Uterus (tissue), 3 donors: ENCODE measurements at regions not wholly inside any gene's neighbourhood (a gene's known extent, or its start where the extent isn't known, plus 50 kb on each side); places are given as distances from the start of the nearest gene placed in this dataset.

Experiments used
- DNase-seq, 2 donors: peaks; one replicate each; pipeline ENCODE4 v3.0.0-alpha.2; 2019 to 2020
- H3K27ac ChIP-seq, 2 donors: fragments of 200-600 bp; sonication (generic); 1 replicate in 1 of 2; 2 replicates in 1 of 2; pipeline ENCODE4 v1.5.1; 2016 to 2018
- H3K27me3 ChIP-seq, 2 donors: fragments of 200-600 bp; sonication (generic); one replicate each; pipeline ENCODE4 v1.5.1; 2018 to 2019; ENCODE audit warnings: control low read depth in 1 of 2
- H3K36me3 ChIP-seq, 2 donors: fragments of 200-600 bp; sonication (generic); one replicate each; pipeline ENCODE4 v1.5.1; 2019; ENCODE audit warnings: control low read depth in 1 of 2
- H3K4me1 ChIP-seq, 2 donors: fragments of 200-600 bp; sonication (generic); one replicate each; pipeline ENCODE4 v1.5.1; 2018 to 2019; ENCODE audit warnings: control low read depth in 1 of 2
- H3K4me3 ChIP-seq, 2 donors: fragments of 200-600 bp; sonication (generic); 1 replicate in 1 of 2; 2 replicates in 1 of 2; pipeline ENCODE4 v1.5.1; 2018 to 2019; ENCODE audit warnings: mild to moderate bottlenecking in 1 of 2
- H3K9me3 ChIP-seq, 2 donors: fragments of 200-600 bp; sonication (generic); one replicate each; pipeline ENCODE4 v1.5.1; 2019; ENCODE audit warnings: control low read depth in 1 of 2
- CTCF ChIP-seq, 4 experiments: fragments of 200-600 bp in 2 of 4; fragments of 450-650 bp in 2 of 4; sonication (generic) in 2 of 4; IDR thresholded peaks; one replicate each; pipeline ENCODE4 v1.5.1; 2016 to 2019; ENCODE audit warnings: antibody characterized with exemption in 4 of 4, mild to moderate bottlenecking in 2 of 4, moderate library complexity in 1 of 4
- POLR2A ChIP-seq, 2 donors: fragments of 450-650 bp; IDR thresholded peaks; one replicate each; pipeline ENCODE4 v1.6.1; 2016; ENCODE audit warnings: antibody characterized with exemption in 2 of 2, mild to moderate bottlenecking in 1 of 2, moderate library complexity in 1 of 2
- intact Hi-C: fragments of 100-400 bp; cut with DNase I; formaldehyde crosslinking; loops from one replicate; pipeline ENCODE4 v1.15.1; 2023; ENCODE audit warnings: low total_unique reads
- donor health status: DM: yes; HTN: yes; CAD: no.

DNA sequence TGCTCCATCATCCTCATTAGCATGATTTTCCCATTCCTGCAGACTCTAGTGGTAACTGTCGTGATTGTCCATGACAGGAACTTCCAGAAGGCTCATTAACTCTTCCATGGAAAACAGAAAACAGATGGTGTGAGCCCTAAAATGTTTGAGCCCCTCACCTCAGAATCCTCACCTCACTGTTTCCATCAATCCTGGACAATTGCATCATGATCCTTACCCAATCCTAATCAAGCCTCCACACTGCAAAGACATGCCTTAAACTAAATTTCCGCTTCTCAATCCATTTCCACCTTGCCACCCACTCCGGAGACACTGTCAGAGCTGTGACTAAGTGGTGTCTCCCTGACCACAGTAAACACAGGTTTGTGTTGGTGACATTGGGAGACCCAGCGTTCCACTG, 311.0 kb upstream of the JARID2 start:
- H3K27ac ChIP-seq: no peak overlapping the region
- H3K27me3 ChIP-seq: no peaks in the 10 kb centered on the region
- H3K4me3 ChIP-seq: no peak overlapping the region
- H3K4me1 ChIP-seq: no peaks in the 10 kb centered on the region
- no peak for DNase-seq
- H3K9me3 ChIP-seq: no peaks in the 10 kb centered on the region
- no peak for TF ChIP-seq POLR2A (IDR thresholded peaks at IDR 0.05)
- TF ChIP-seq CTCF (IDR thresholded peaks at IDR 0.05): no peak
- intact Hi-C loops: no loop called here
- H3K36me3 ChIP-seq: no peaks in the 10 kb centered on the region

- no peaks in the 10 kb centered on the region for H3K36me3 ChIP-seq
- TF ChIP-seq CTCF (IDR thresholded peaks at IDR 0.05): no peak
- TF ChIP-seq POLR2A (IDR thresholded peaks at IDR 0.05): no peak
- no peaks in the 10 kb centered on the region for H3K27me3 ChIP-seq
- no peak for DNase-seq
- no peaks in the 10 kb centered on the region for H3K4me1 ChIP-seq
- H3K9me3 ChIP-seq: no peaks in the 10 kb centered on the region
- no peak overlapping the region for H3K4me3 ChIP-seq
- H3K27ac ChIP-seq: no peak overlapping the region
- intact Hi-C loops: no loop called here
Measured at GRCh38 chr6:14936861-14937260, 309.0 kb upstream of the JARID2 start.

DNA sequence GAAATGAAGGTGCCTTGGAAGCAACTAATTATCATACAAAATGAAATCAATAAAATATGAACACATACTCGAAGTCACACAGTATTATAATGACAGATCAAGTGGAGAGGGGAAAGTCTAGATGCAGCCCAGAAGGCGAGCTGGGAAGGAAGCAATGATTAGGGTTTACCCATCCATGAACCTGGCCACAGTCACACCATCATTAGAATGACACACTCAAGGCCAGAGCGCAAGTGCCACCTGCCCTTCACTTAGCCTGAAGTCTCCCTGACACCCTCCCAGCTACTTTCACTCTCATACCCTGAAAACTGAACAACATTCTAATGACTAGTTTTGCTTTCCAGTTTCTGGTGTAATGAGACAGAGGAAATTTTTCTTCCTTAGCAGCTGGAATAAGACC, 302.8 kb upstream of the JARID2 start:
- TF ChIP-seq POLR2A (IDR thresholded peaks at IDR 0.05): no peak
- H3K4me3 ChIP-seq: no peak overlapping the region
- no peak for DNase-seq
- no peaks in the 10 kb centered on the region for H3K36me3 ChIP-seq
- no peaks in the 10 kb centered on the region for H3K27me3 ChIP-seq
- H3K9me3 ChIP-seq: no peaks in the 10 kb centered on the region
- intact Hi-C loops: no loop called here
- H3K27ac ChIP-seq: no peak overlapping the region
- H3K4me1 ChIP-seq: no peaks in the 10 kb centered on the region

DNA sequence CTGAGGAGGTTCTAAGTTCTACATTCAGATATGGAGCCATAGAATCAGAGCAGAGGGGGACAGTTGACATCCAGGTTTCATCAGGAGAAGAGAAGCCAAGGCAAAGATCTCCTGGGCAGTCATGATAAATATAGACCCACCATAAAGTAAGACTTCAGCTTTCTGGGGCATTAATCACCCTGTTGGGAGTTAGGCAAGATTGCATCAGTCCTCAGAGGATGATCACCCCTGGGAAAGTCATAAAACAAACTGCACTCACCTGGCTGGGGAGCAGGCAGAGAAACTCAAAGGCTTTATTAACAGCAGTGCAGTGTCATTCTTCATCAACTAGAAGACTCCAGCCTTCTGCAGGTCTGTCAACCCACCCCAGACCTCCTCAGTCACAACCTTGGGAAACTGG, 301.3 kb upstream of the JARID2 start:
- Histone ChIP-seq H3K27me3 (no peaks in the 10 kb centered on the region), H3K27ac (no peak overlapping the region), H3K4me3 (no peak overlapping the region), H3K36me3 (no peaks in the 10 kb centered on the region), H3K4me1 (no peaks in the 10 kb centered on the region), H3K9me3 (no peaks in the 10 kb centered on the region)
- DNase-seq: no peak
- TF ChIP-seq POLR2A (IDR thresholded peaks at IDR 0.05) (no peak), CTCF (IDR thresholded peaks at IDR 0.05) (no peak)
- intact Hi-C loops: no loop called here

DNA sequence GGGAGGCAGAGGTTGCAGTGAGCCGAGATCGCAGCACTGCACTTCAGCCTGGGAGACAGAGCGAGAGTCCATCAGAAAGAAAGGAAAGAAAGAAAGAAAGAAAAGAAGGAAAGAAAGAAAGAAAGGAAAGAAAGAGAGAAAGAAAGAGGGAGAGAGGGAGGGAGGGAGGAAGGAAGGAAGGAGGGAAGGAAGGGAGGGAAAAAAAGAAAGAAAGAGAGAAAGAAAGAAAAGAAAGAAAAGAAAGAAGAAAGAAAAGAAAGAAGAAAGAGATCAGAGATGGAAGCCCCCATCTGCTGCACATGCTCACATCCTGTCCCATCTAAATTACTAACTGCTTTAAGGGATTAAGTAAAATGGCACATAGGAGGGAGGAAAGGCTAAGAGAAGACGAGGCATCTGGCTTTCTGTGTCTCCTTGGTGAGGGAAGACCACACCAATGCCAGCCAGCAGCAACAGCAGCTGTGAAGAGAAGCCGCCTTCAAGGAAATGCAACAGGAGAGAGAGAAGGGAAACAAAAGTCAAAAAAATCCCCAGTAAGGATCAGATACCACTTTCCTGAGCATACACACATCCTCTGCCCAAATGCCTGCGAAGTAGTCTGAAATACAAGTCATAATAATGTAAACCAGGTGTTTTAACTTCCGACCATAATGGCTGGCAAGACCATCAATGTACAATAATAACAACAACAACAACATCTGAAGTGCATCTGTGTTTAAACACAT, 300.2 kb upstream of the JARID2 start:
- intact Hi-C loops: no loop called here
- no peak overlapping the region for H3K27ac ChIP-seq
- TF ChIP-seq POLR2A (IDR thresholded peaks at IDR 0.05) (no peak), CTCF (IDR thresholded peaks at IDR 0.05) (no peak)
- H3K4me3 ChIP-seq: no peak overlapping the region
- H3K36me3 ChIP-seq: no peaks in the 10 kb centered on the region
- DNase-seq: no peak
- H3K4me1 ChIP-seq: no peaks in the 10 kb centered on the region
- no peaks in the 10 kb centered on the region for H3K9me3 ChIP-seq
- H3K27me3 ChIP-seq: no peaks in the 10 kb centered on the region

- no peak overlapping the region for H3K4me3 ChIP-seq
- H3K4me1 ChIP-seq: no peaks in the 10 kb centered on the region
- H3K27me3 ChIP-seq: no peaks in the 10 kb centered on the region
- intact Hi-C loops: no loop called here
- no peaks in the 10 kb centered on the region for H3K36me3 ChIP-seq
- no peak for DNase-seq
- no peak overlapping the region for H3K27ac ChIP-seq
- TF ChIP-seq POLR2A (IDR thresholded peaks at IDR 0.05) (no peak), CTCF (IDR thresholded peaks at IDR 0.05) (no peak)
- H3K9me3 ChIP-seq: no peaks in the 10 kb centered on the region
Measured at GRCh38 chr6:14946753-14947152, 299.1 kb upstream of the JARID2 start.
